ENCODE measurements at regions not wholly inside any gene's neighbourhood (a gene's known extent, or its start where the extent isn't known, plus 50 kb on each side); places are given as distances from the start of the nearest gene placed in this dataset.

DNA sequence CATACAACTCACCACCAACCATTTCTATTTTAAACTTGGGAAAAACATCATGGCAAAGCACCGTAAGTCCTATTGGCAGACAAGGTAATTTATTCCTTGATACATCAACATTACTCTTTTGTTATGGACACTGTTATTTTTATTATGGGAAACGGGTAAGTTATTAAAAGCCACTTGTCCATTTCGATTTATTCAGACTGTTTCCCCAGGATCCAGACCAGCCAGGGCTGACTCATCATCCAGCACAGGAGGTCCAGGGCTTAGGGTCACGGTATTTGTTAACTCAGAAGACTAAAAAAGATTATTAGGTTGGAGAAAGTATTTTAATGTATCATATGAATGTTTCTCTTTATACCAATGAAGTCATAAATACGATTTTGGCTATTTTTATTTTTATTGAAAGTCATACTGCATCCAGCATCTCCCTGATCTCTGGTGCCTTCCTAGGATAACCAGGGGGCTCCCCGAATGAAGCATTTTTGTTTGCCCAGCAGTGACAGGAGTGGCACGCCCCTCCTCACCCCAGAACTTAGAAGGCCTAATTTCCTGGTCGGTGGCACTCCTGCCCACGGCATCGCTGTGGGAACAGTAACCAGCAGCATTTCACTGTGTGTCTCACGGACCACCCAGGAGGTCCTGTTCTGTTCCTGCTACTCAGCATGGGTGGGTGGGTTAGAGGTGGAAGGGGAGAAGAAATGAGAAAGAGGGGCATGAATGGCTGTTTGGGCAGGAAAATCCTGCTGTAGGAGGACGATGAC is 446.1 kb downstream of the EIPR1 start:
- Histone ChIP-seq H3K4me2 (ENCODE audit: insufficient read depth, low read length) (no peak overlapping the region), H3K36me3 (ENCODE audit: control insufficient read depth, insufficient read depth, low read length) (no peaks in the 10 kb centered on the region), H3K27ac (ENCODE audit: extremely low read depth, low read depth, low read length) (no peak overlapping the region), H3K4me3 (no peak overlapping the region), H2AFZ (ENCODE audit: low read depth, low read length) (no peak overlapping the region), H3K27me3 (ENCODE audit: control insufficient read depth in 2 of 2, insufficient read depth in 2 of 2, low read length in 2 of 2) (peaks cover 7 to 43% of the 10 kb centered on the region in 2 experiments; a peak in 4 of 5 replicates), H3K9me3 (replicated peaks; ENCODE audit: control insufficient read depth, insufficient read depth, low read depth, low read length) (no peaks in the 10 kb centered on the region), H3K9me1 (ENCODE audit: control insufficient read depth, insufficient read depth, low read length) (no peaks in the 10 kb centered on the region), H3K9ac (ENCODE audit: insufficient read depth in 1 of 2, low read depth in 2 of 2, low read length in 2 of 2) (no peak overlapping the region), H3K4me1 (replicated peaks in 1 of 2; ENCODE audit: control insufficient read depth in 2 of 2, insufficient read depth in 2 of 2, low read length in 2 of 2) (no peaks in the 10 kb centered on the region), H3K79me2 (ENCODE audit: control insufficient read depth, insufficient read depth, low read length) (no peaks in the 10 kb centered on the region), H4K20me1 (replicated peaks; ENCODE audit: control insufficient read depth, insufficient read depth, low read length) (peaks cover 3% of the 10 kb centered on the region; the same call in 1 of the 2 replicates)
- TF ChIP-seq ZBTB9 (CRISPR knock-in tag; IDR thresholded peaks at IDR 0.05), result no peak
- no peak for TF ChIP-seq MLX (CRISPR knock-in tag; conservative IDR thresholded peaks at IDR 0.05)
- no peak for TF ChIP-seq TFAM (CRISPR knock-in tag; conservative IDR thresholded peaks at IDR 0.05)
- TF ChIP-seq UBTF (IDR thresholded peaks at IDR 0.05; ENCODE audit: borderline replicate concordance in 1 of 2, low read depth in 2 of 2, low read length in 2 of 2), result no peak
- no peak for TF ChIP-seq FOXK2 (conservative IDR thresholded peaks at IDR 0.05 in 1 of 2, IDR thresholded peaks at IDR 0.05 in 1 of 2; ENCODE audit: low read depth in 2 of 2)
- TF ChIP-seq ZNF740 (CRISPR knock-in tag; IDR thresholded peaks at IDR 0.05), result no peak
- TF ChIP-seq ZNF740 (tag; IDR thresholded peaks at IDR 0.05), result no peak
- TF ChIP-seq IFI16 (CRISPR knock-in tag; IDR thresholded peaks at IDR 0.05), result no peak
- TF ChIP-seq, protein P1, sequence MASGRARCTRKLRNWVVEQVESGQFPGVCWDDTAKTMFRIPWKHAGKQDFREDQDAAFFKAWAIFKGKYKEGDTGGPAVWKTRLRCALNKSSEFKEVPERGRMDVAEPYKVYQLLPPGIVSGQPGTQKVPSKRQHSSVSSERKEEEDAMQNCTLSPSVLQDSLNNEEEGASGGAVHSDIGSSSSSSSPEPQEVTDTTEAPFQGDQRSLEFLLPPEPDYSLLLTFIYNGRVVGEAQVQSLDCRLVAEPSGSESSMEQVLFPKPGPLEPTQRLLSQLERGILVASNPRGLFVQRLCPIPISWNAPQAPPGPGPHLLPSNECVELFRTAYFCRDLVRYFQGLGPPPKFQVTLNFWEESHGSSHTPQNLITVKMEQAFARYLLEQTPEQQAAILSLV (tag; IDR thresholded peaks at IDR 0.05), result no peak
- TF ChIP-seq TOE1 (IDR thresholded peaks at IDR 0.05; ENCODE audit: borderline replicate concordance), result no peak
- TF ChIP-seq TOE1 (CRISPR knock-in tag; IDR thresholded peaks at IDR 0.05; ENCODE audit: borderline replicate concordance, low read depth), result no peak
- no peak for TF ChIP-seq KLF6 (CRISPR knock-in tag; IDR thresholded peaks at IDR 0.05; ENCODE audit: borderline replicate concordance)
- TF ChIP-seq EGR1 (conservative IDR thresholded peaks at IDR 0.05), result no peak
- no peak for TF ChIP-seq ASH1L (IDR thresholded peaks at IDR 0.05; ENCODE audit: borderline replicate concordance, low read depth, partially characterized antibody)
- in situ Hi-C loops (cut with MboI) (no loop called here), intact Hi-C loops (cut with micrococcal nuclease) (no loop called here)
- ChIA-PET POLR2A (interaction anchor here (1.2 kb wide), 1 partner anchor 23 kb away, joined by 5 read pairs; no protein-coding TSS in a partner anchor), CTCF (ENCODE audit: low intra/inter-chr PET ratio) (no interaction called here)
- ATAC-seq, result no peak
- DNase-seq (ENCODE audit: extremely low read depth in 1 of 4, low spot score in 3 of 4), result no peak
- BruUV-seq (replicated peaks), result no TSS peak
- no peak for FAIRE-seq
- under 1% methylated on average over 12 of the region's 12 CpGs for WGBS (ENCODE audit: insufficient coverage, low coverage, missing lambda C conversion rate)

All from K562 (cell line).